ENCODE measurements at regions not wholly inside any gene's neighbourhood (a gene's known extent, or its start where the extent isn't known, plus 50 kb on each side); places are given as distances from the start of the nearest gene placed in this dataset.

- intact Hi-C loops (cut with DNase I), result no loop called here
- H3K27me3 ChIP-seq, result no peaks in the 10 kb centered on the region
- no peak for TF ChIP-seq POLR2A (IDR thresholded peaks at IDR 0.05)
- TF ChIP-seq CTCF (IDR thresholded peaks at IDR 0.05), result no peak
- no peaks in the 10 kb centered on the region for H3K36me3 ChIP-seq
- H3K4me3 ChIP-seq (replicated peaks in 1 of 3), result no peak overlapping the region
- no peak for DNase-seq
- peaks cover 0 to 6% of the 10 kb centered on the region in 2 donors for H3K4me1 ChIP-seq
- no peaks in the 10 kb centered on the region for H3K9me3 ChIP-seq
- H3K27ac ChIP-seq, result no peak overlapping the region
- WGBS, 2 donors, result 92 to 94% methylated on average over 3 of the region's 3 CpGs
Observed at GRCh38 chr2:15776629-15776919, 163.8 kb upstream of the MYCN start.

- no peak overlapping the region for H3K4me3 ChIP-seq (replicated peaks in 1 of 3)
- TF ChIP-seq CTCF (IDR thresholded peaks at IDR 0.05) (no peak), POLR2A (IDR thresholded peaks at IDR 0.05) (no peak)
- no peaks in the 10 kb centered on the region for H3K27me3 ChIP-seq
- 88 to 90% methylated on average over 5 of the region's 5 CpGs for WGBS, 2 donors
- H3K4me1 ChIP-seq, result peaks cover 6 to 11% of the 10 kb centered on the region in 2 donors
- no peak overlapping the region for H3K27ac ChIP-seq
- no peaks in the 10 kb centered on the region for H3K9me3 ChIP-seq
- intact Hi-C loops (cut with DNase I), result no loop called here
- no peak for DNase-seq
- H3K36me3 ChIP-seq, result no peaks in the 10 kb centered on the region
Observed at GRCh38 chr2:15776992-15777702, 163.2 kb upstream of the MYCN start.

GRCh38 chr2:15777795-15778371 lies 162.5 kb upstream of the MYCN start:
- no peaks in the 10 kb centered on the region for H3K27me3 ChIP-seq
- H3K4me3 ChIP-seq (replicated peaks in 1 of 3), result no peak overlapping the region
- 94 to 96% methylated on average over 6 of the region's 6 CpGs for WGBS, 2 donors
- peaks cover 10 to 17% of the 10 kb centered on the region in 2 donors for H3K4me1 ChIP-seq
- TF ChIP-seq CTCF (IDR thresholded peaks at IDR 0.05), result no peak
- TF ChIP-seq POLR2A (IDR thresholded peaks at IDR 0.05), result no peak
- H3K36me3 ChIP-seq, result no peaks in the 10 kb centered on the region
- intact Hi-C loops (cut with DNase I), result no loop called here
- no peak for DNase-seq
- H3K9me3 ChIP-seq, result no peaks in the 10 kb centered on the region
- no peak overlapping the region for H3K27ac ChIP-seq

GRCh38 chr2:15778529-15779219 lies 161.7 kb upstream of the MYCN start:
- Histone ChIP-seq H3K4me1 (peaks cover 10 to 17% of the 10 kb centered on the region in 2 donors), H3K36me3 (no peaks in the 10 kb centered on the region), H3K27me3 (no peaks in the 10 kb centered on the region), H3K4me3 (replicated peaks in 1 of 3) (no peak overlapping the region), H3K27ac (no peak overlapping the region), H3K9me3 (no peaks in the 10 kb centered on the region)
- intact Hi-C loops (cut with DNase I), result no loop called here
- TF ChIP-seq CTCF (IDR thresholded peaks at IDR 0.05), result no peak
- no peak for TF ChIP-seq POLR2A (IDR thresholded peaks at IDR 0.05)
- no peak for DNase-seq
- 75 to 89% methylated on average over 6 to 7 of the region's 7 CpGs for WGBS, 2 donors

All from thyroid gland (tissue), 4 donors.